CD4-positive, alpha-beta T cell (primary cell): ENCODE measurements at regions not wholly inside any gene's neighbourhood (a gene's known extent, or its start where the extent isn't known, plus 50 kb on each side); places are given as distances from the start of the nearest gene placed in this dataset.

Experiments used
- ATAC-seq: fragments of 200-7000 bp; cut with Tn5 transposase; one replicate; pipeline ENCODE4 v1.10.0; 2022; ENCODE audit warnings: mild to moderate bottlenecking; ENCODE audit not compliant: poor library complexity
- CTCF ChIA-PET: fragments of 350-600 bp; sonication (Branson Sonifier 250); formaldehyde crosslinking; loops from one replicate; lab custom pipeline; 2021; ENCODE audit warnings: antibody characterized with exemption, inconsistent platforms; lab: Charles Lee
- POLR2A ChIA-PET: fragments of 350-600 bp; sonication (Branson Sonifier 250); formaldehyde crosslinking; loops from one replicate; lab custom pipeline; 2021; ENCODE audit warnings: antibody characterized with exemption, inconsistent platforms; lab: Charles Lee
- DNase-seq, 14 experiments: peaks; one replicate each; pipeline ENCODE4 v3.0.0-alpha.2; 2013 to 2020; ENCODE audit warnings: mixed read lengths in 2 of 14
- H3K27ac ChIP-seq, 2 donors: one replicate each; pipeline versions ENCODE4 v1.5.1 to v1.7.0; 2013; ENCODE audit warnings: low read length in 2 of 2, low read depth in 1 of 2, mild to moderate bottlenecking in 1 of 2
- H3K27me3 ChIP-seq, 2 experiments: 1 replicate in 1 of 2; 2 replicates in 1 of 2; pipeline versions ENCODE4 v1.6.1 to v1.7.0; 2013; ENCODE audit warnings: low read length in 2 of 2, control low read depth in 1 of 2, mild to moderate bottlenecking in 1 of 2, moderate library complexity in 1 of 2; ENCODE audit not compliant: insufficient read depth in 2 of 2, control insufficient read depth in 1 of 2
- H3K36me3 ChIP-seq: one replicate; pipeline ENCODE4 v1.6.1; 2013; ENCODE audit warnings: low read length, control low read depth; ENCODE audit not compliant: insufficient read depth
- H3K4me1 ChIP-seq: one replicate; pipeline ENCODE4 v1.6.1; 2013; ENCODE audit warnings: low read length, control low read depth; ENCODE audit not compliant: insufficient read depth
- H3K4me3 ChIP-seq: one replicate; pipeline ENCODE4 v1.5.1; 2013; ENCODE audit warnings: mild to moderate bottlenecking, low read length, moderate library complexity
- H3K9me3 ChIP-seq, 2 experiments: 1 replicate in 1 of 2; 2 replicates in 1 of 2; pipeline versions ENCODE4 v1.6.1 to v1.7.0; 2013; ENCODE audit warnings: low read length in 2 of 2, mild to moderate bottlenecking in 2 of 2, control low read depth in 1 of 2, moderate library complexity in 1 of 2; ENCODE audit not compliant: control insufficient read depth in 1 of 2, insufficient read depth in 1 of 2
- H3K27ac Mint-ChIP-seq: one replicate; pipeline ENCODE4 v1.8.0; 2020; ENCODE audit warnings: mixed read lengths
- H3K27me3 Mint-ChIP-seq: one replicate; pipeline ENCODE4 v1.8.0; 2021; ENCODE audit warnings: mixed read lengths
- H3K36me3 Mint-ChIP-seq: one replicate; pipeline ENCODE4 v1.8.0; 2021; ENCODE audit warnings: low read depth, mixed read lengths
- H3K4me1 Mint-ChIP-seq: one replicate; pipeline ENCODE4 v1.8.0; 2021; ENCODE audit warnings: low read depth, mixed read lengths
- H3K4me3 Mint-ChIP-seq: one replicate; pipeline ENCODE4 v1.8.0; 2020; ENCODE audit warnings: mild to moderate bottlenecking, mixed read lengths
- H3K9me3 Mint-ChIP-seq: one replicate; pipeline ENCODE4 v1.8.0; 2020; ENCODE audit warnings: mixed read lengths
- intact Hi-C, 2 experiments: fragments of 100-400 bp; cut with DNase I in 1 of 2; cut with micrococcal nuclease in 1 of 2; formaldehyde crosslinking; loops; one replicate each; pipeline versions ENCODE4 v1.15.1 to v1.9.0; 2023 to 2025; cut with DNase I, micrococcal nuclease
- TF ChIP-seq, protein P1 (sequence below): fragments of 200-600 bp; IDR thresholded peaks from one replicate; pipeline ENCODE4 v1.8.0; 2022; ENCODE audit warnings: antibody characterized with exemption, mild to moderate bottlenecking

- ChIA-PET POLR2A (no interaction called here), CTCF (no interaction called here)
- H3K4me3 Mint-ChIP-seq: no peak overlapping the region
- no peaks in the 10 kb centered on the region for H3K27me3 Mint-ChIP-seq
- H3K36me3 Mint-ChIP-seq: no peaks in the 10 kb centered on the region
- TF ChIP-seq, protein P1, sequence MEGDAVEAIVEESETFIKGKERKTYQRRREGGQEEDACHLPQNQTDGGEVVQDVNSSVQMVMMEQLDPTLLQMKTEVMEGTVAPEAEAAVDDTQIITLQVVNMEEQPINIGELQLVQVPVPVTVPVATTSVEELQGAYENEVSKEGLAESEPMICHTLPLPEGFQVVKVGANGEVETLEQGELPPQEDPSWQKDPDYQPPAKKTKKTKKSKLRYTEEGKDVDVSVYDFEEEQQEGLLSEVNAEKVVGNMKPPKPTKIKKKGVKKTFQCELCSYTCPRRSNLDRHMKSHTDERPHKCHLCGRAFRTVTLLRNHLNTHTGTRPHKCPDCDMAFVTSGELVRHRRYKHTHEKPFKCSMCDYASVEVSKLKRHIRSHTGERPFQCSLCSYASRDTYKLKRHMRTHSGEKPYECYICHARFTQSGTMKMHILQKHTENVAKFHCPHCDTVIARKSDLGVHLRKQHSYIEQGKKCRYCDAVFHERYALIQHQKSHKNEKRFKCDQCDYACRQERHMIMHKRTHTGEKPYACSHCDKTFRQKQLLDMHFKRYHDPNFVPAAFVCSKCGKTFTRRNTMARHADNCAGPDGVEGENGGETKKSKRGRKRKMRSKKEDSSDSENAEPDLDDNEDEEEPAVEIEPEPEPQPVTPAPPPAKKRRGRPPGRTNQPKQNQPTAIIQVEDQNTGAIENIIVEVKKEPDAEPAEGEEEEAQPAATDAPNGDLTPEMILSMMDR: no peak
- DNase-seq (no peak), ATAC-seq (no peak)
- H3K27me3 ChIP-seq: no peaks in the 10 kb centered on the region
- no peak overlapping the region for H3K27ac Mint-ChIP-seq
- H3K4me1 Mint-ChIP-seq: no peaks in the 10 kb centered on the region
- H3K4me3 ChIP-seq: no peak overlapping the region
- H3K9me3 Mint-ChIP-seq: no peaks in the 10 kb centered on the region
- no peak overlapping the region for H3K27ac ChIP-seq
- intact Hi-C loops: no loop called here
- no peaks in the 10 kb centered on the region for H3K9me3 ChIP-seq
- H3K4me1 ChIP-seq: no peaks in the 10 kb centered on the region
- no peaks in the 10 kb centered on the region for H3K36me3 ChIP-seq
Measured at GRCh38 chr9:29981013-29981412, 2403.4 kb upstream of the ACO1 start.

- H3K9me3 Mint-ChIP-seq: peaks cover 11% of the 10 kb centered on the region
Measured at GRCh38 chr9:29999645-30000044, 2384.8 kb upstream of the ACO1 start.

GRCh38 chr9:30010691-30011090 lies 2373.8 kb upstream of the ACO1 start:
- TF ChIP-seq, protein P1: no peak
- ATAC-seq: no peak
- H3K4me1 Mint-ChIP-seq: no peaks in the 10 kb centered on the region
- no peaks in the 10 kb centered on the region for H3K9me3 Mint-ChIP-seq
- no peak overlapping the region for H3K4me3 Mint-ChIP-seq
- ChIA-PET CTCF (no interaction called here), POLR2A (no interaction called here)
- H3K27ac ChIP-seq: no peak overlapping the region
- H3K9me3 ChIP-seq: peaks cover 0 to 4% of the 10 kb centered on the region in 2 experiments
- H3K27me3 Mint-ChIP-seq: no peaks in the 10 kb centered on the region
- H3K27me3 ChIP-seq: no peaks in the 10 kb centered on the region
- no peak for DNase-seq
- intact Hi-C loops: no loop called here
- H3K4me1 ChIP-seq: no peaks in the 10 kb centered on the region
- no peaks in the 10 kb centered on the region for H3K36me3 Mint-ChIP-seq
- no peaks in the 10 kb centered on the region for H3K36me3 ChIP-seq
- no peak overlapping the region for H3K4me3 ChIP-seq
- H3K27ac Mint-ChIP-seq: no peak overlapping the region

More at GRCh38 chr9:29999645-30000044, 2384.8 kb upstream of the ACO1 start:
- Mint-ChIP-seq H3K27ac (no peak overlapping the region), H3K4me1 (no peaks in the 10 kb centered on the region), H3K27me3 (no peaks in the 10 kb centered on the region), H3K36me3 (no peaks in the 10 kb centered on the region), H3K4me3 (no peak overlapping the region)
- H3K9me3 ChIP-seq: peaks cover 0 to 6% of the 10 kb centered on the region in 2 experiments
- no peak overlapping the region for H3K4me3 ChIP-seq
- ATAC-seq: no peak
- no peaks in the 10 kb centered on the region for H3K4me1 ChIP-seq
- intact Hi-C loops: no loop called here
- no peaks in the 10 kb centered on the region for H3K36me3 ChIP-seq
- POLR2A ChIA-PET: no interaction called here
- CTCF ChIA-PET: no interaction called here
- H3K27me3 ChIP-seq: no peaks in the 10 kb centered on the region
- TF ChIP-seq, protein P1: no peak
- DNase-seq: no peak
- no peak overlapping the region for H3K27ac ChIP-seq
